Renal cortex interstitium (tissue), 11 donors: ENCODE measurements at regions not wholly inside any gene's neighbourhood (a gene's known extent, or its start where the extent isn't known, plus 50 kb on each side); places are given as distances from the start of the nearest gene placed in this dataset.

ENCODE experiments used
- DNase-seq, 11 donors: peaks; one replicate each; pipeline ENCODE4 v3.0.0-alpha.2; 2013; ENCODE audit warnings: low read depth in 9 of 11, low spot score in 4 of 11; ENCODE audit errors: extremely low read depth in 1 of 11

DNA sequence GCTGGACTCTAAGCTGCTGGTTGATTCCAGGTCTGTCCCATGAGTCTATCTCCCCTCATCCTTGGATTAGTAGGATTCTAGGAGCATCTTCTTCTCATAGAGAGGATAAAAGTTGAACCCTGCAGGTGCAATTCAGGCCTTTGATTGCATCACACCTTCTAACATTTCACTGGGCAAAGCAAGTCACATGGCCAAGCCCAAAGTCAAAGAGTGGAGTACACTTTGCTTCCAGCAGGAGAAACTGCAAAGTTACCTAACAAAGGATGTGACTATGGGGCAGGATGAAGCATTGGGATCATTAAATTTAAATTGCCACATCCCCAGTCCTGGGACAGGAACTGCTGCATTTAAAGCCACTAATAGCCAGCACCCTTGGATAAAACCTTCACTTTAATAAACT lies 51.0 kb upstream of the EGFLAM start:
- DNase-seq = no peak

DNA sequence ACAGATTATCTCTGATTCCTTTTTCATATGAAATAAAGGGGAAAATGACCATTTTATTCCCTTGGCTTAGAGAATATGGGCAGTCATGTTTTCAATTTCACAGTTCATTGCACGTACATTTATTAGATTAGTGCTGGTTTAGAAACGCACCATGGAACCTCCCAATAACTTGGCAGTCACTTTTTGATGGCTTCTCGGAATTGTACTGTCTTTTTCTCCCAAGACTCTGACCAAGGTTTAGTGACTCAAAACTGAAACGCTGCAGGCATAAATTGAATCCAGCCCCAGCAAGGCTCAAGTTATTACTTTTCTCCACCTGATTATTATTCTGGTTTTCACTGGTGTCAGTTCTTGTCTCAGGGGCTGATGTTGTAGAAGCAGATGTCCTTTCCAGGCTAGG lies 55.6 kb upstream of the EGFLAM start:
- no peak for DNase-seq

DNA sequence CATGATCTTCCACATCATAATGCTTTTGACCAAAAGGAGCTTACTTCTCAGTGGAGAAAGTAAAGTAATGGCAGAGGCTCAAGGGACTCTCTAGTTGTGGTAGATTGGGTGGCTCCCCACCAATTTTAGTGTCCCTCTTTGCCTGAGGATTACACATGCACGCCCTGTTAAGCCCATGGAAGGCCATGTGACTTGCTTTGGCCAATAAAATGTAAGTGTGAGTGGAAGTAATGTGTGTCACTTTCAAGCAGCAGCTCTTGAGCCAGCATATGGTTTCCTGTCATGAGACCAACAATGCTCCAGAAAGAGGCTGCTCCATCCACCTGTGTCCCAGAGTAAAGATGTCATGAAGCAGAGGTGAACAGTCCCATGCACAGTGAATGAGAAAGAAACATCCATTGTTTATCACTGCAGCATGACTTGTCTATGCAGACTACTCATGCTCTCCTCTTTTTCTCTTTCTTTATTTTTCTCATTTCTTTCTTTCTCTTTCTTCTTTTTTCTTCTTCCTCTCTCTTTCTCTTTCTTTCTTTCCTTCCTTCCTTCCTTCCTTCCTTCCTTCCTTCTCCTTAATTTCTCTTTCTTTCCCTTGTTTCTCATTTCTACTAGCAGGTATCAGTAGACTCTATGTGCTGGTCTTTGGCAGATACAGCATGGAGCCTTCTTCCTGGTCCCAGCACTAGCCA lies 57.3 kb upstream of the EGFLAM start:
- DNase-seq = no peak

DNA sequence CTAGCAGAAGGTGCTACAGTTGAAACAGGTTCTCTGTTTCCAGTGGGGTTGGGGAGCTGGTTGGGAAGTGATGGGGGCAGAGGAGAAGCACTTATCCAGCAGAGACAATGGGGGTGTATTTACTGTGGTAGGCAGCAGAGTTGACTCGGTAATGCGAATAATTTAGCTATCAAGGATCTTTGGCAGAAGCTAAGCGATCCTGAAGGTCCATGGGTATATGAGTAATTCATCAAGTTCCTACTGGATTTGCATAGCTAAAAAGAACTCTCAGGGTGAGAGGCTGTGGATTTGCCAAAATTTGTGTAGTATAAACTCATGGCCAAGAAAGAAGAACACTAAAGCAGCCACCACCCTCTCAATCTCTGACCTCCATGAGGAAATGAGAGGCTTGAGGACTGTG lies 61.2 kb upstream of the EGFLAM start:
- no peak for DNase-seq

DNA sequence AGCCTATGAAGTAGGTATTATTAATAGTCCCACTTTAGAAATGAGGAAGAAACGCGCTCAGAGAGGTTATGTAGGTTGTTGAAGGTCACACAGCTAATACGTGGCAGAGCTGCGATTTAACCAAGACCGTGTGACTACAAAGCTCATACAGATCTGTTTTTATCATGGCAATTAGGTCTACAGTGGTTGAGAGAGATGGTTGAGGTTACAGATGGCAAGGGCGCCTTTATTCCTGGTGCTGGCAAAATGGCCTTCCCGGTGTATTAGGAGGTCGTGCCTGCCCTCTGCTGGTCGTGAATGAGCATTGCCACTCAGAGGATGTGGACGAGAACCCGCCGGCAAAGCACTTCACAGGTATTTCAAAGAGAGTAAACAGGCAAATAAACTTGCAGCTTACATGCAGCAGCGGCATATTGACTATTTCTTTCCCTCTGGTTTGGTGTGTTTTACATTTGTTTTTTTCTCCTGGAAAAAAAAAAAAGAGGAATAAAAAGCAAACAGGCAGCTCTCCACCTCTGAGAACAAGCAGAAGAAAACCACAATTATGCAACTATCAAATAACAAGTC lies 65.3 kb upstream of the EGFLAM start:
- DNase-seq = peak in 7 of 11 donors; percentile 46 to 72 (median 59)

DNA sequence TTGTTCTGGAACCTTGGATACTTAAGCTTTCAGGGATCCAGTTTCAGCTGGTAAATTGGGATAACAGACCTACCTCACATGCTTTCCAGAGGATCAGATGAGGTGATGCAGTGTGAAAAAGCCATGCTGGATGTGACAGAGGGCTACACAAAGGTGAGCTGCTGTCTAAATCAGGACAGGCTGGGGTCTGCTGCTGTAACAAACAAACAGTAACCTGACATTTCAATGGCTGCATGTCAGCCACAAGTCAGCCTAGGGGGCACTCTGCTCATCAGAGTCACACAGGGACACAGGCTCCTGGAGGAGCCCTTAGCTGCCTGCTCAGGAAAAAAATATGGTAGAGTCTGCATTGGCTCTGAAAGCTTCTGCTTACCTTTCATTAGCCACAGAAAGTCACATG lies 66.7 kb upstream of the EGFLAM start:
- DNase-seq = no peak

DNA sequence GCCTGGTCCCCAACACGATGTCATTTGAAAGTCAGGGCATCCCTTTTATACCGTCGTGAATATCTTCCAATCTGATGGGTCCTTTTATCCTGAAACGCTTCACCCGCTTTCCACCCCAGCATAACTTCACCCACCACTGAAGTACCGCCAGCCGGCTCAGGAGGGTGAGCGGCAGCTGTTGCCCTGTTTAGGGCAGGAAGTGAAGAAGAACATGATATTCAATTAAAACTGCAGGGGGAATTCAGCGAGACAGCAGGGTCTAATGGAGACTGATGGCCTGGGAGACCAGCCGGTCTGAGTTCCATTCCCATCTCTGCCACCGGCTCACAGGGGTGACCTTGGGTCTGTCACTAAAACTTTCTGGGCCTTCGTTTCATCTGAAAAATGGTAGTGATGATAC lies 68.2 kb upstream of the EGFLAM start:
- peak in 3 of 11 donors; percentile 38 to 51 (median 43) for DNase-seq

DNA sequence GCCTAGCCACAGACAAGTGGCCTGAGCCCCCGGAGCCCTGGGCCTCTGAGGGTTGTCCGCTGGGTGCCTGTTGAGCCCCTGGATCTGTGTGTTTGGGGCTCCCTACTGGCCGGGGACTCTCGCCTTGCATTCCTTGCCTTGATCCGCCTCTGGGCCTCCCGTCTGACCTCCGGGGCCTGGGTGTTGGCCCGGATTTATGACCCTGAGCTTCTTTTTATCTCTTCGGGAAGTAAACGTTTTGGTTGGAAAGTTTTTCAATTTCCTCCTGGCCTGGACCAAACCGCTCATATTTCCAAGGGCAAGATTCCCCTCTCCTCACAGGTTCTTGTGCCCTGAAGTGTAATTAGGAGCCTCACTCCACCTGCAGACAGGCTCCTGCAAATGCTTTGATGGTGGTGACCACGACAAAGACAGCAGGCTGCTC lies 69.3 kb upstream of the EGFLAM start:
- peak in 6 of 11 donors; percentile 52 to 79 (median 72) for DNase-seq

DNA sequence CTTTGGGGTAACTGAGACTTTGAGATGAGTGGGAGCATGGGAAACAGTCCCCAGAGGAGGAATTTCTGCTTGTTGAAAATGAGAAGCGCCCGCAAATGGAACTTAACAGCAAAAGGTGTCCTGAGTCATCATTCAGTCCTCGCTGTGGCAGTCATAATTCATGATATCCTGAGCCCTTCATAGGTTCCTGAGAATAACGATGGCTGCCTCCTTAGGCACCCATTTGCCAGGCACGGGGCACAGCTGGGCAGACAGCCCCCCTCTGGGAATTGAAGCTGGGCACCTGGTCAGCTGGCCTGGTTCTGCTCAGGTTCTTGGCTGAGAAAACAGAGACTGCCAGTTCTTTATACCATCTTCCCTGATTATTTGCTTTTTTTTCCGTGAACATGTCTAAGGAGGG lies 69.8 kb upstream of the EGFLAM start:
- no peak for DNase-seq

DNA sequence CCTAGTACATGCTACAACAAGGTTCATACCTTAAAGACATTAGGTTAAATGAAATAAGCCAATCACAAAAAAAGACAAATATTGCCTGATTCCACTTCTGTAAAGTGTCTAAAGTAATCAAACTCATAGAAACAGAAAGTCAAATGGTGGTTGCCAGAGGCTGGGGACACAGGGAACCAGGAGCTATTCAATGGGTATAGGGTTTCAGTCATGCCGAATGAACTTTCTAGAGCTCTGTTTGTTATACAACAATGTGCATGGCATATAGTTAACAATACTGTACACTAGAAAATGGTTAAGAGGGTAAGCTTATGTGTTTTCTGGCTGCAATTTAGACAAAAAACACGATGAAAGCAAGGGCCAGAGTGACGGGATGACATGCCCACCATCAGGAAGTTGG lies 70.8 kb upstream of the EGFLAM start:
- DNase-seq = no peak

DNA sequence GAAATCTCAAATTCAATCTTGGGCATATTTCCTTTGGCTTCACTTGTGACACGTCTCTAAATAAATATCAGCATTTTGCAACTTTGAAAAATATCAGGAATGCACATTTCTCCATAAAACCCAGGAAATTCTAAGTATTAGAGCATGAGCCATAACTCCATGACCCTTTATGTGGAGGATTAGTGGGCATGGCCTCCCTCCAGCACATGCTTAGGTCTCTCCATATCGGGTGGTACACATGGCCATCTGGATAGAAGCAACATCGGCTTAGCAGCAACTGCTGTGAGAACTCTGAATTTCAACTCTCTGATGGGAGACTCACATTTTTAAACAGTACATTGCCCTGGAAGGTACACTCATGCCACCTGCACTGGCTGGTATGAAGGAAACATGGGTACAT lies 73.7 kb upstream of the EGFLAM start:
- no peak for DNase-seq

DNA sequence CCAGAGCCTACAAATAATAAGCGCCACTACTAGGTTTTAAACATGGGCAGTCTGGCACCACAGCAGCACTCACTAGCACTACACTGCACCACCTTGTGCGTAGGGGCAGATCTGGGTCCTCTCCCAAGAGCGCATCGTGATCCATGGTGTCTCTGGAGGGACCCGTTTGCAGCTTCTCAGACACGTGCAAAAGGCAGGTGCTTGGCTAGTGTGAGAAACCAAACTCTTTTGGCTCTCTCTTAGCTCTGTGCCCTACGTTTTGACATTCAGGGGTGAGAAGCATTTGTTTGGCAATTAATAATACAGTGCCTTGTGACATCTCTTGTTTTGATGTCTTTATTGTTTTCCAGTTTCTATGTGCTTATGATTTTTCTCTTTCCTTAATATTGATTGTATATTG lies 75.4 kb upstream of the EGFLAM start:
- no peak for DNase-seq

DNA sequence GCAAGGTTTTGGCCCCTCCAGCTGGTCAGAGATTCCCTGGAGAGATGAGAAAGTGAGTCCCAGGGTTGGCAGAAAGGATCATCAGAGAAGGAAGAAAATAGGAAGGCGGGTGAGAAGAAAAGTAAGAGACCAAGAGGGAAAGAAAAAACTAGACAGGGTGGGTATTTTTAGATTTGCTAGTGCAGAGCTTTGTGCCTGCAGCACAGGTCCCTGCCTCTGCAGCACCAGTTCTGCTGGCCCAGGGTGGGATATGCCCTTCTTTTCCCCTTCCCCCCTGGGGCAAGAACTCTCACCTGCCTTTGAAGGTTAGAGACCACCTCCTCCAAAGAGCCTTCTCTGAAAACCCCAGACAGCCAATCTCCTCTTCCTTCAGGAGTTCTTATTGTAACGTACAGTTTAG lies 90.3 kb upstream of the EGFLAM start:
- DNase-seq = no peak

DNA sequence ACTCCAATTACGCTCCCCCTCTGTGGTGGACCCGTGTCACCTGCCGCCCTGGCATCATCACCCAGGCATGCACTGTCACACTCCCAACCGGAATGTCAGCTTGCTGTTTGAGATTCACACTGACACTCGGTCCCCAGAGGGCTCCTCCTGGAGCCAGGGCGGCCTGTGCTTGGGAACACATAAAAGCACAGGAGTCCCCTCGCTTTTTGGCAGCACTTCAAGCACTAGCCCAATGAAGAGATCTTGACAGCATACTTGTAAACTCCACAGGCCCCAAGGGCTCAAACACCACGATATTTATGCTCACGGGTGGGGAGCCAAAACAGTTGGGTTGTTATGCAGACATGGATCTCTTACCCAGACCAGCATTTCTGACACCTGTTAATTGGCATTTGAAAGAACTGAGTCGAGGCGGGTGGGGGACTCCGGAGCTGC lies 90.8 kb upstream of the EGFLAM start:
- DNase-seq = no peak

DNA sequence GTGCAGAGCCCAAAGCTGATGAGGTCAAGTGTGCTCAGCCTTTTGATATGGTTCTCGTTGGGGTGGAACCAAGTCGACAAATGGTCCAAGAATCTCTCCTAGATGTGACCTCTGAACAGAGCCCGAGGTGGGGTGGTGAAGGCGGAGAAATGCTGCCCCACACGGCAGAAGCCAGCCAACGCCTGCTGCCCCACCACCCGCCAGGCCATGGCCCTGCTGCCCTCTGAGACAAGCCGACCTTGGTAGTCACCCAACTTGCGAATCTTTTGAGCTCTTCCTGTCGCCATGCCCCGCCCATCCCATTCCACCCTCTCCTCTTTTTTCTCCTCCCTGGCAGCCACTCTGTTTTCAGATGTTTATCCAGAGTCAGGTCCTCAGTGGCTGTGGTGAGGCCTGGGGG lies 91.5 kb upstream of the EGFLAM start:
- no peak for DNase-seq

DNA sequence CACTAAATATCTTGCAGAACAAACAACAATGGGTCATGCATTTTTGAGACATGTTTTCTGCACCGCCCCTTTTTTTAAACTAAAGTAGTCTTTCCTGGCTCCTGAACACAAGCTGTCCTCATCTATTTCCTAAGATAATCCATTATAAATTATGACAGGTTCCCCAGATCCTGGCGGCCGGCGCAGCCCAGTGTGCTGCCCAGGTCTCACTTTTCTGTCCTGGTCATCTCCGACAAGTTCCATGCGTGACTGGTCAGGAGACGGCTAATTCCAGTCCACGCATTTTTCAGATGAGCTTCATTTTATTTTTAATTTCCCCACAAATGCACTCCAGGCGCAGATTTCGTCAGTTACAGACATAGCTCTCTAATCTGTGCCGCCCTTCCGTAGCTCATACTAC lies 92.9 kb upstream of the EGFLAM start:
- no peak for DNase-seq

DNA sequence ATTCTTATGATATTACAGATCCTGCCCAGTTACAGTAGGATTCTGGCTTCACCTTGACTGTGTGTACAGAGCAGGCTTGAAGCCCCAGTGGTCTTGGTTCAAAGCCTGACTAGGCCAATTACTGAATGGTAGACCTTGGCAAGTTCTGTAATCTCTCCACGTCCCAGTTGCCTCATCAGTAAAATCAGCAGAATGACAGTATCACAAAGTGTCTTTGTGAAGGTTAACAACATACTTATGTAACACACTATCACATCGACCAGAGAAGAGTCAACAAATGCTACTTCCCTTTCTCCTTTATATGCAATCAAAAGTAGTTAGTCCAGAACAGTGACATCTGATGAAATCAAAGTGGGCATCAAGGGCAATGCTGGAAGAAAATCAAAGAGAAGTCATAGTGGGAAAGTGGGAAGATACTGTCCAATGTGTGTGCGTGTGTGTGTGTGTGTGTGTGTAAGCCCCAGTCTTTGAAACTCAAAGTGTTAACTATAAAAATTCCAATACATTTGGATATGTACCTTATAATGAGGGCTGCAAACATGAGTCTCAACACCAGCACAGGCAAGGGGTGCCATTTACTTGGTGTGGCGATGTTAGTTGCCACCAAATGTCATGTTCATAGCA lies 93.5 kb upstream of the EGFLAM start:
- DNase-seq = no peak

DNA sequence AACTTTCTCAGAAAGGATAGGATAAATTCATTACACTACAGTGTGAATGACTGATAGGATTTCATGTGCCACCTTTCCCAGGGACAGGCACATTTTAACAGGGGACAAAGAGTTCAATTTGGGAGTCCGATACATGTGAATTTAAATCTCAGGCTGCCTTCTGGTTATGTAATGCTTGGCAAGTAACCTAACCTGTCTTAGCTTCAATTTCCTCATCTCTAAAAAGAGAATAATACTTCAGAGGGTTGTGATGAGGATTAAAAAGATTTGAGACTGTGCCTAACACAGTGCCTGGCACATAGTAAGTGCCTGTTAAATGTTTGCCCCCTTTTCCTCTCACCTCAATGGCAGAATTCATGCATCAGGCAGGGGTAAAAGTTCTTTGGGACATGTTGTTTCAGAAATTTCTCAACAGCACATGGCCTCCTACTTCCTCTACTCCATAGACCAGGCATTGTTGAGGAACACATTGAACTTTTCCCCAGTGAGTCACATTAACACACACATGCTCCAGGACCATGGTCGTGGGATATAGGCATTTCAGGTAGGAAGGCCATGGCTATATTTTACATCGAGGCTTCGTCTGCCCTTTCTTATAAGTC lies 94.6 kb upstream of the EGFLAM start:
- no peak for DNase-seq

DNA sequence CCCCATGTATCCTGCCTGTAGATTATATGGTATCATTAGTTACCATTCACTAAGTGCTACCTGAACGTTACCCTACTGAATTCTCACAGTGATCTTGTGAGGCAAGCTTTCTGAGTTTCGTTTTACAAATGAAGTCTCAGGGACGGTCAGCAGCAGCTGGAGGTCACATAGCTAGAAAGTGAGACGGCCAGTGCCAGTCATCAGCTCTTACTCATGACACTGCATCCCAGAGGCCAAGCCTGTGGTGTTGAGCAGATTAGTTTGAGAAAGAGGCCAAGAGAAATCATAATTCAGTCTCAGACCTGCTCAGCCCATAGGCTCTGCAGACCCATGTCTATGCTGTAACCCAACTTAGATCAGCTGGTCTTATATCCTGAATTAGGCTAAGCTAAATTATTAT lies 95.7 kb upstream of the EGFLAM start:
- no peak for DNase-seq

DNA sequence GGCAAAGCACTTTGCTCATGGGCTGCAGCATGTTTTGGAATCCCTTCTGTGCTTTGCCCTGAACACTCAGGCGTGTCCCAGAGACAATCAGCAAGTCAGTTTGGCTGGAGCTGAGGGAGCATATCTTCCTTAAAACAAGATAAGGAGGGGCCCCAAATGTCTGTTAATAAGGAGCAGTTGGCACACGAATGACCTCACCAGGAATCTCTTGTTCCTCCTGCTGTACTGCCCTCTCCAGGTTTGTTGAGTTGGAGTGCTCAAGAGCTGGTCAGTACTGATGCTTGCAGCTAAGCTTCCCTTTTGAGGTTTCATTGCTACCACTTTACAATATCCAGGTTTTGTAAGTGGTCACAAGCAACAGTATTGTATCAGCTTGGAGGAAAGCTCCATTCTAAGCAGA lies 101.3 kb upstream of the EGFLAM start:
- no peak for DNase-seq
